ENCODE measurements at regions not wholly inside any gene's neighbourhood (a gene's known extent, or its start where the extent isn't known, plus 50 kb on each side); places are given as distances from the start of the nearest gene placed in this dataset.

- TF ChIP-seq TCF12 (IDR thresholded peaks at IDR 0.05; ENCODE audit: low read depth), result no peak
- no peak for TF ChIP-seq FOXM1 (IDR thresholded peaks at IDR 0.05; ENCODE audit: borderline replicate concordance, low read depth)
- no peak for TF ChIP-seq NFIC (IDR thresholded peaks at IDR 0.05)
- TF ChIP-seq CREB1 (IDR thresholded peaks at IDR 0.05; ENCODE audit: low read depth), result no peak
- no peak for TF ChIP-seq TEAD4 (IDR thresholded peaks at IDR 0.05)
- no peak for TF ChIP-seq MAX (IDR thresholded peaks at IDR 0.05)
- TF ChIP-seq TAF1 (IDR thresholded peaks at IDR 0.05; ENCODE audit: low read depth), result no peak
- TF ChIP-seq EGR1 (IDR thresholded peaks at IDR 0.05), result no peak
- TF ChIP-seq RAD21 (IDR thresholded peaks at IDR 0.05; ENCODE audit: low read depth), result no peak
- no peak for TF ChIP-seq YY1 (IDR thresholded peaks at IDR 0.05; ENCODE audit: low read depth)
- no peak for TF ChIP-seq ZBTB7A (IDR thresholded peaks at IDR 0.05; ENCODE audit: low read depth)
Measured at GRCh38 chr16:64621616-64622015, 500.2 kb downstream of the CDH11 start.

- no peak for TF ChIP-seq TEAD4 (IDR thresholded peaks at IDR 0.05)
- no peak for TF ChIP-seq RAD21 (IDR thresholded peaks at IDR 0.05; ENCODE audit: low read depth)
- no peak for TF ChIP-seq TAF1 (IDR thresholded peaks at IDR 0.05; ENCODE audit: low read depth)
- no peak for TF ChIP-seq USF1 (IDR thresholded peaks at IDR 0.05)
- TF ChIP-seq CREB1 (IDR thresholded peaks at IDR 0.05; ENCODE audit: low read depth), result no peak
- no peak for TF ChIP-seq NFIC (IDR thresholded peaks at IDR 0.05)
- no peak for TF ChIP-seq CEBPB (IDR thresholded peaks at IDR 0.05)
- TF ChIP-seq FOXM1 (IDR thresholded peaks at IDR 0.05; ENCODE audit: borderline replicate concordance, low read depth), result no peak
- TF ChIP-seq EGR1 (IDR thresholded peaks at IDR 0.05), result no peak
- no peak for TF ChIP-seq EP300 (IDR thresholded peaks at IDR 0.05; ENCODE audit: borderline replicate concordance)
- no peak for TF ChIP-seq ZBTB7A (IDR thresholded peaks at IDR 0.05; ENCODE audit: low read depth)
- no peak for TF ChIP-seq MAX (IDR thresholded peaks at IDR 0.05)
- TF ChIP-seq REST (IDR thresholded peaks at IDR 0.05; ENCODE audit: low read depth), result no peak
- TF ChIP-seq YY1 (IDR thresholded peaks at IDR 0.05; ENCODE audit: low read depth), result no peak
- TF ChIP-seq TCF12 (IDR thresholded peaks at IDR 0.05; ENCODE audit: low read depth), result no peak
Measured at GRCh38 chr16:64617836-64618476, 503.9 kb downstream of the CDH11 start.

GRCh38 chr16:64615630-64616280, 506.1 kb downstream of the CDH11 start:
- TF ChIP-seq NFIC (IDR thresholded peaks at IDR 0.05), result no peak
- TF ChIP-seq FOXM1 (IDR thresholded peaks at IDR 0.05; ENCODE audit: borderline replicate concordance, low read depth), result no peak
- TF ChIP-seq YY1 (IDR thresholded peaks at IDR 0.05; ENCODE audit: low read depth), result no peak
- TF ChIP-seq REST (IDR thresholded peaks at IDR 0.05; ENCODE audit: low read depth), result no peak
- no peak for TF ChIP-seq EP300 (IDR thresholded peaks at IDR 0.05; ENCODE audit: borderline replicate concordance)
- no peak for TF ChIP-seq EGR1 (IDR thresholded peaks at IDR 0.05)
- no peak for TF ChIP-seq TEAD4 (IDR thresholded peaks at IDR 0.05)
- TF ChIP-seq RAD21 (IDR thresholded peaks at IDR 0.05; ENCODE audit: low read depth), result no peak

GRCh38 chr16:64596196-64596595, 525.7 kb downstream of the CDH11 start:
- TF ChIP-seq RAD21 (IDR thresholded peaks at IDR 0.05; ENCODE audit: low read depth) (no peak), FOXM1 (IDR thresholded peaks at IDR 0.05; ENCODE audit: borderline replicate concordance, low read depth) (no peak), USF1 (IDR thresholded peaks at IDR 0.05) (no peak)

- TF ChIP-seq TCF12 (IDR thresholded peaks at IDR 0.05; ENCODE audit: low read depth) (no peak), EP300 (IDR thresholded peaks at IDR 0.05; ENCODE audit: borderline replicate concordance) (no peak), TAF1 (IDR thresholded peaks at IDR 0.05; ENCODE audit: low read depth) (no peak), TEAD4 (IDR thresholded peaks at IDR 0.05) (no peak), FOXM1 (IDR thresholded peaks at IDR 0.05; ENCODE audit: borderline replicate concordance, low read depth) (no peak), MAX (IDR thresholded peaks at IDR 0.05) (no peak), CREB1 (IDR thresholded peaks at IDR 0.05; ENCODE audit: low read depth) (no peak), CEBPB (IDR thresholded peaks at IDR 0.05) (no peak), EGR1 (IDR thresholded peaks at IDR 0.05) (no peak), ZBTB7A (IDR thresholded peaks at IDR 0.05; ENCODE audit: low read depth) (no peak), YY1 (IDR thresholded peaks at IDR 0.05; ENCODE audit: low read depth) (no peak), NFIC (IDR thresholded peaks at IDR 0.05) (no peak), USF1 (IDR thresholded peaks at IDR 0.05) (no peak), REST (IDR thresholded peaks at IDR 0.05; ENCODE audit: low read depth) (no peak), RAD21 (IDR thresholded peaks at IDR 0.05; ENCODE audit: low read depth) (no peak)
Measured at GRCh38 chr16:64590513-64590912, 531.4 kb downstream of the CDH11 start.
